Left kidney (tissue), 1 donor: ENCODE measurements at regions not wholly inside any gene's neighbourhood (a gene's known extent, or its start where the extent isn't known, plus 50 kb on each side); places are given as distances from the start of the nearest gene placed in this dataset.

Experiments used
- DNase-seq: peaks from one replicate; pipeline ENCODE4 v3.0.0-alpha.2; 2013

DNA sequence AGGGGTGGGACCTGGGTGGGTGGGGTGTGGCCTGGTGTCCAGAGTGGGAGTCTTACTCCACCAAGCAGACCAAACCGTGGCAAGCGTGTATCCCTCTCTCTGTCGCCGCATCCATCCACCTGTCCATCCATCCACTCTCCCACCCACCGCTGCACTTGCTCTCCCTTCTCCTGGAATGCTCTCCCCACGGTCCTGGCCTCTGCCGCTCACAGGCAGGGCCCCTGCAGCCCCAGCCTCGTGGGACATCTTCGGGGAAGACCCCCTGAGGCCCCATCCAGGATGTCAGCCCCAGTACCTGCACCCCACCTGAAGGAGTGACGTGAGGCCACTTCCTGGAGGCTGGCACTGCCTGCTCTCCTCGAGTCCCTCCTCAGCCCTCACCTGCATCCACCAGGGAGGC, 189.5 kb upstream of the GSE1 start:
- DNase-seq, result no peak

DNA sequence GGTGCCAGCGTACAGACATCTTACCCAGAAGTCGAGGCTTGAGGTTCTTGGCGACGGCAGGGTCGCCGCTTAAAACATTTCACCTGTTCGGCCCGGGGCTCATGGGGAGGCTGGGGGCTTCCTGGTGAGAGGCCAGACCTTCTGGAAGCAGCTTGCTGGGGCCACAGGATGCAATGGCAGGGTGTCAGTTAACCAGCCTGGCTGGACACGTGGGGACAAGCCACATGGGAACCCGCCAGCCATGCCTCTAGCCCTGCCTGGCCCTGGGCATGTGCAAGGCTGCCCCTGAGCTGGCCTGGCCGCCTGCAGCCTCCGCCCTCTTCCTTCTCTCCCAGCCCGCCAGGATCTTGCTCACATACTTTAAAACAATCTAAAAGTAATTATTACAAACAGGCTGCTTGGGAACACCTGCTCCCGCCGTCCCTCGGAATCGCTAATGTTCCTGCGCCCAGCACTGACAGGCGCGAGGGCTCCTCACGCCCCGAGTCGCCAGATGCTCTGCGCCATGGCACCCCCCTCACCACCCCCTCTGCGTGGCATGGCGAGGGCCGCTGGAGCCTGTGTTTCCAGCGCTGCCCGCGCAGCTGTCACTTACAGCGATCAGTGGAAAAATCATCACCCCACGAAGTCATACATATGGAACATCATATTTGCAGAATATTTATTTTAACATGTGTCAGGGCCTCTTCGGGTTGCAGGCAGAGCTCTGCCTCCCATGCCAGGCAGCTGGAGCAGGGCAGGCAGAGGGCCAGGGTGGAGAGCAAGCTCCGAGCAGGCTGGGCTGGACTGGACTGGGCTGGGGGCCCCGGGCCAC, 188.7 kb upstream of the GSE1 start:
- no peak for DNase-seq

DNA sequence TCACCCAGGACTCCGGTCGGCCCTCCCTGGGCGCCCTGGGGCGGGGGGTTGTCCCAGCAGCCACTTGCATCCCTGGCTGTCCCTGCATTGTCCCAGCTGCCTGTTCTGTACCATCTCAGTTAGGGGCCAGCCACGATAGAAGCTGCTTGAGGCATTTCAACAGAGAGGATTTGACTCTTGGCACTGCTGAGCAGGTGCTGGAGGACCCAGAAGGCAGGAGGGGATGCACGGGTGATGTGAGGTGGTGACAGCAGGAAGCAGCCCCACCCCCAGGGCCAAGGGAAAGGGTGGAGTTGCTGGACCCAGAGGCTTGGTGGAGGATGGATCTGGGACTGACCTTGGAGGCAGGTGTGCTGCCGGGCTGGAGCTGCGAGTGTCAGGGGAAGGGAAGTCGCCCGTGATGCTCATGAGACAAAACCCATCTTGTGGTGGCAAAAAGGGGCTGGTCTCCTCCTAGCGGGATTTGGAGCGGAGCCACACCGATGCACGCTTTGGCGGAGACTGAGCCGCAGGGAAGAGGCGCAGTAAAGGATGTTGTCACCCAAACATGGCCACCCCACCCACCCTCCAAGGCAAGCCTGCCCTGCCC, 188.0 kb upstream of the GSE1 start:
- no peak for DNase-seq

DNA sequence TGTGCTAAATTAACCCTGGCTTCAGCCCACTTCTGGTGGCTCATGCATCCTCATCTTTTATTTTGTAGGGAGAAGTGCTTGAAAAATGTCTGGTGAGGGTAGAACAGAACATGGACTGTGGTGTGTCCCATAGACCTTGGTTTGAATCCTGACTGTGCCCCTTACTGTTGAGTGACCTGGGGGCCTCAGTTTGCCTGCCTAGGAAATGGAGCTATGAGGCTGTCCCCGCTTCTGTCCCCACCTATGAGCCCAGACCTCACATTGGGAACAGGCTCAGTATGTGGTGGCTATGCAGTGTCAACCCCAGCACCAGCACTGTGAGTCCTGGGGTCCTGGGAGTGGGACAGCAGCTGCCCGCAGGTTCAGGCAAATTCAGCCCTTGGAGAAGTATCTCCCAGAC, 186.3 kb upstream of the GSE1 start:
- no peak for DNase-seq

DNA sequence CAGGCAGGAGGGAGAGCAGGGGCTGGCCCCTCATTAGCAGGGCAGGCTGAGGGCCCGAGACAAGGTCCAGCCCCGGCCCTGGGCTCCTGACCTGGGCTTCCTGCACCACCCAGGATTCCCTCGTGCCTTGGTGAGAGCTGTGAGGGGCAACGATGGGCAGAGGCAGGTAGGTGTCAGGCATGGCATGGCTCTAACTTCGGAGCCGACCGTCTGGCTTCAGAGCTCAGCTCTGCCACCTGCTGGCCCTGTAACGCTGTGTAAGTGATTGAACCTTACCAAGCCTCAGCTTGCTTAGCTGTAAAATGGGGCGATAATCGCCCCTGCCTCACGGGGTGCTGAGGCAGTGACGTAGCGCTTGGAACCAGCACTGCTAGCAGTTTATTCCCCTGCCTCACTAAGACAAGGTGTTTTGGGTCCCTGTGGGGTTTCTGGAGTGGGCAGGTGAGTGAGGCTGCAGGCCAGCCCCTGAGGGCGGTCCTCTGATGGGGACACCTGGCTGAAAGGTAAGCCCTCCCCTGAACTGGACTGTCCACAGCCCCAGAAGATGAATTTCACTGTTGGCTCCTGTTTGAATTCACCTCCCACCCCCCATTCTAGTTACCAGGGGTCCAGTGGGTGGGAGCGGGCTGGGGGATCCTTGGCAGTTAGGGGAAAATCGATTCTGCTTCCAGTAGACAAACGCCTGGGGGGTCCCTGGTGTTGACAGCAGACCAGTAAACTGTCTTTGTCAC, 184.8 kb upstream of the GSE1 start:
- no peak for DNase-seq

DNA sequence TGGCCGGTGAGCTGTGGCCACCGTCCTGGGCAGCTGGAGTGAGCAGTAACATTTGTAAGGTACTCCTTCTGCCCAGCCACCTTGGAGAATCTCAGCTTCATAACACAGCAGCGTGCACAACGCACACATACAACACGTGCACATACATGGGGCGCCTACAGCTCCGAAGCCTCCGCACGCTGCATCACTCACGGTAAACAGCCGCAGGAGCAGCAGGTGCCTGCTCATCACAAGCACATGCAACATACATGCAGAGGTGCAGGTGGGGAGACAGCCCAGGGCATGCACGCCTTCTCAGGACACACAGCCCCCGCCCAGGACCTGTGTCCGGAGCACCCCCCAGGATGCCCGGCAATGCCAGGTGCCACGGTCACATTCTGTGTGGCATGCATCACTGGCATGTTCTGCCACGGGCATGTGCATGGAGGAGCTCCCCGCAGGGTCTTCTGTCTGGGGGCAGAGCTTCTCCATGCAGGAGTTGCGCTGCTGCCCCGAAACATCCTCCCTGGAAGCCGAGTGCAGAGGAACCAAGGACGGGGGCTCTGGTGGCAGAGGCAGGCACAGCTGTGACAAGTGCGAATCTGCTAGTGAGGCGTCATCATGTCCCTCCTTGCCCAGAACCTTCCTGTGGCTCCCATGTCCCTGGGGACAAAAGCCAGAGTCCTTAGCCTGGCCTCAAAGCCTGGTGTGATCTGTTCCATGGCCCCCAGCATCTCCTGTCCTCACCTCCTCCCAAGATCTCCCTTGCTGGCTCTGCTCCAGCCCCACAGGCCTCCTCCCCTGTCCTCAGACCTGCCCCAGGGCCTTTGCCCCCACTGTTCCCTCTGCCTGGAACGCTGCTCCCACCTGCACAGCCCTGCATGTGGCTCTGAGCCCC, 184.0 kb upstream of the GSE1 start:
- DNase-seq, result no peak

DNA sequence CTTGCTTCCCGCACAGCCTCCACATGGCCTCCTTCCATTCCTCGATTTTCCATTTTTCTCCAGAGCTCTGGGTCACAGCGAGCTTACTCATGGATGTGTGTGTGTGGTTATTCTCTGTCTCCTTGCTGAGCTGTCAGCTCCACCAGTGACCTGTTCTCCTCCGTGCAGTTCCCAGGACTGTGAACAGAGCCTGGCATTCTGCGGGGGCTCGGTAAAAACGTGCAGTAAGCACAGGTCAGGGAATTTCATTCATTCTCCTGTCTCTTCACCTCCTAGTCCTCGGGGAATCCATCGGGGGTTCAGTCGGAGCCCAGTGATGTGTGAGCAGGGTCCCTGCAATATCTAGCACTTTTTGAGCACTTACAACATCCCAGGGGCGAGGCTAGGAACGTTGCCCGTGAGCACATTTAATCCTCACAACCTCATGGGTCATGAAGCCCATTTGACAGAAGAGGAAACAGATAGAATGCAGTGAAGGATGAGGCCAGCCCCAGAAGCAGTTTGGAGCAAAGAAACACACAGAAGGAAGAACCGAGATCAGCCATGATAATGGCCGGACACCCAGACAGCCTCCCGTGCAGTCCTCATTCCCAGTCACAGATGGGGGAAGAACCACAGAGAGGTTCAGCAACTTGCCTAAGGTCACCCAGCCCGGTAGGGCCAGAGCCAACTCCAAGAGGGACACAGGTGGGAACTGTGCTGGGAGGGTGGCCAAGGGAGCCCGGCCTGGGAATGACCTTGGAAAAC, 183.2 kb upstream of the GSE1 start:
- no peak for DNase-seq

DNA sequence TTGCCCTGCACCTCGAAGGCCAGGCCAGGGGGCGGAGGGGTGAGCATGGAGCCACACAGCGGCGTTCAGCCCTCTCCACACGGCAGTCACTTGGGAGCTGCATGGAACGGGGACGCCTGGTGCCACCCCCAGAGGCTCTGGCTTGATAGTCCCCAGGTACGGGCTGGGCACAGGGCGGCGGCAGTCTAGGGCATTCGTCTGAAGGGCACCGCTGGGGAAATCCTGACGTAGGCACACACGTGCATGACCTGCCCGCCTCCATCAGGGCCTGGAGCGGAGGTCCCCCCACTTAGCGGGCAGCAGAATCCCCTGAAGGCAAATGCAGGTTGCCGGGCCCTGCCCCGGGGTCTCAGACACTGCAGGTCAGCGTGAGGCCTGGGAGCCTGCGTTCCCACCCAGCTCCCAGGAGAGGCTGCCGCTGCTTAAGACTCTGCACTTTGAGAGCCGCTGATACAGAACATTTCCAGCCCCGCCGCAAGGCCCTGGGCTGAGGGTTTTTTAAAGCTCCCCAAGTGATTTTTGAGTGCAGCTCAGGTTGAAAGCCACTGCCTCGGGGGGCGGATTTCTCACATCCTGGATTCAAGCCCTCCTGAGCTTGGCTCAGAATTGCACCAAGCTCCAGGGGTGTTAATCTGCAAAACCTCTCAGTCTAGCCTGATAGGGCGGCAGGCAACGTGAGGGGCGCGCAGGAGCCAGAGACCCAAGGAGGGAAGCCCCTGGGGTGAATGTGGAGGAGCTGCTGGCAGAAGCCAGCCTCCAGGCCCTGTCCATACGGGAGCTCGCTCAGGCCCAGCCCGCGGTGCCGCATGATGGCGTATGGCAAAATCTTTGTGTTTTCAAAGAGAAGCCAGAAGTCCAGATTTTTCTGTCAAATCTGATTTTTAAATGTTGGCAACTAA, 182.3 kb upstream of the GSE1 start:
- DNase-seq, result no peak

DNA sequence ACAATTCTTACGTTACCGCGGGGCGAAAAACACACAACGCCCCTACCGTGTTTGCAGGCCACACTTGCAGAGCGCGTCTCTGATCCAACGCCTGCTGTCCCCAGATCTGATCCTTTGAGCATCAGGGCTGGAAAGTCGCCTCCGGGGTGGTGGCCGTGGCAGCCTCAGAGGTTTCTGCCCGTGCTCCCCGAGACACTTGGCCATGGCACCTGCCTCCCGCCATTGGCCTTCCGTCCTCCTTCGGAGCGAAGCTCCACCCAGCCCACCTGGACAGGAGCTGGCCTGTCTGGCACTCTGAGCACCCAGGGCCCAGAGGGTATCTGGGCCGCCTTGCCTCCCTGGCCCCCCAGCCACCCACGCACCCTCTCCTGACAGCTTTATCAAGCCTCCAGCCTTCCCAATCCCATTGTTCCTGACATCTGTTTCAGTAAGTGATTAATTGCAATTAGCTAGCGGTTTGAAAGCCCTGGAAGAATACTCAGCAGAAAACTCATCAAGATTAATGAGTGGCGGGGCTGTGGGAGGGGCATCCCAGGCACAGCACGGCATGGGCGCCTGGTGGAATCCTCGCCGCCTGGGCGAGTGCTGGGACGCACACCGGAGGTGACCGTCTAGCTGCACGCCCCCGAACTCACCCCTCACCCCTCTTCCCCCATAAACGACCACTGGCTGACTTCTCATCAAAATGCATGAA, 181.5 kb upstream of the GSE1 start:
- DNase-seq, result no peak

DNA sequence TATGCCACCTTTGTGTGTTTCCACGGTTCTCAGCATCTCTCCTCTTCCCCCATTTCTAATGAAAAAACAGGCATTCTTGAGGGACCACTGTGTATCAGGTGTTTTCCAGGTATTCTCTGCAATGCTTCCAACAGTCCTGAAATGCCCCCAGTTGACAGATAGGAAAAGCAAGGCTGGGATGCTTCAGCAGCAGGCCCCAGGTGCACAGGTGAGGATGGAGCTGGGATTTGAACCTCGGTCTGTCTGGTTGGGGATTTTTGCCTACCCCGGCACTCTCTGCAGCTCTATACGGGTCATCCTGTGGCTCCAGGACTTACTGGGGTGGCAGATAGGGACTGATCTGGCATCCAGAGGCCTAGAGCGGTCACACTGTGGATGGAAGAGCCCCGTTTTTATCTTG, 180.5 kb upstream of the GSE1 start:
- no peak for DNase-seq

DNA sequence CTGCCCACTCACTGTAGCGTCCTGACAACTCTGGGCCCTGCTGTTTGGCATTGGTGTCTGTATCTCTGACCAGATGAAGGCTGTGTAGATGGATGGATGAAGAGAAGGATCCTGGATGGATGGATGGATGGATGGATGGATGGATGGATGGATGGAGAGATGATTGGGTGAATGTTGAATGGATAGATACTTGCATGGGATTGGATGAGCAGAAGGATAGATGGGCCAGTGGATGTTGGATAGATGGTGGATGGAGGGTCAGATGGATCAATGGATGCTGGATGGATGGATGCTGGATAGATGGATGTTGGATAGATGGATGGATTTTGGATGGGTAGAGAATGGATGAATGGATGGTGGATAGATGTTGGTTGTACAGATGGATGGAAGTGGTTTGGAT, 179.6 kb upstream of the GSE1 start:
- DNase-seq, result no peak

DNA sequence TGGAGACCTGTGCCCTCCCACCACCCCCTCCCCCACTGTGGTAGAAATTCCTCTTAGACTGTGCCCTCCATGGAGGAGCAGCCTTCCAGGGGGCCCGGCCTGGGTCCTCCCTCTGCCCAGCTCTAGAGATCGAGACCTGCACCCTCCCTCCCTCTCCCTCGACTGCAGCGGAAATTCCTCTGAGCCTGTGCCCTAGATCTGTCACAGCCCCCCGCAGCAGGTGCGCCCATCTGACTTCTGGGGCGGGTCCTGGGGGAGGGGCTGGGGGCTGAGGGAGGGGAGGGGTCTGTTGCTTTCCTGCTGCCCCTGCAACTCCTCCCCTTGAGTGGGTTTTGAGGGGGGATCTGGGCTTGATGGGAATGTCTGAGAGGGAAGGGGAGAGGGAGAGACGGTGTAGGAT, 177.8 kb upstream of the GSE1 start:
- DNase-seq, result no peak

DNA sequence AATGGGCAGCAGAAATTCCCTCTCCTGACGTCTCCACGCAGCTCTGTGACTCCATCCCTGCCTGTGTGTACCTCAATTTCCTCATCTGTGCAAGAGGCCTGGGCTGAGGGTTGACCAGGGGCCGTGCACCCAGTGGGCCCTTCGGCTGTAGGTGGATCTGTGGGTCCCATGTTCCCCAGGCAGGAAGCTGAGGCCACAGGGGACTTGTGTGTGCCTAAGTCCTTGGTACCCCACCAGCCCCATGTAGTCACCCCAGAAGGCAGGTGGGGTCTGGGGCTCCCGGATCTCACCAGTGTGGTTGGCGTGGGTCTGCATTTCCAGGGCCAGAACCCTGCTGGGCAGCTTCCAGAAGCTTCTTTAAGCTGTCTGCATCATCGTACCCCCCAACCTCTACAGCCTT, 177.4 kb upstream of the GSE1 start:
- no peak for DNase-seq

DNA sequence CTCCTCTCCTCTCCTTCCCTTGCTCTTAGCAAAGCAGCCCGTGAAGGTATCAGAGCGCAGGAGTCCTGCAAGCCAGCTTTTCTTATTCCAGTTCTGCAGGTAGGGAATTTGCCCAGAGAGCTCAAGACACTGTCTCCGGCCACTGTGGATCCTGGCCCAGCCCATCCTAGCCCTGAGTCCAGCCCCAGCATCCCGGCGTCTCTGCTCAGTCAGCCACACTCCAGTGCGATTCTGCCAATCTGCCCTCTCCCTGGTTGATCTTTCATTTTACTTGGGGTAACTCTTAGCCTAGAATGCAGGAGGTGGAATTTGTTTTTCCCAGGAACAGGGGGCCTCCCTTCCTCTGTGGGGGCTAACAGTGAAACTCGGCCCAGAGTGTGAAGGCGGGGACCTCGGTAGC, 176.9 kb upstream of the GSE1 start:
- DNase-seq, result no peak

DNA sequence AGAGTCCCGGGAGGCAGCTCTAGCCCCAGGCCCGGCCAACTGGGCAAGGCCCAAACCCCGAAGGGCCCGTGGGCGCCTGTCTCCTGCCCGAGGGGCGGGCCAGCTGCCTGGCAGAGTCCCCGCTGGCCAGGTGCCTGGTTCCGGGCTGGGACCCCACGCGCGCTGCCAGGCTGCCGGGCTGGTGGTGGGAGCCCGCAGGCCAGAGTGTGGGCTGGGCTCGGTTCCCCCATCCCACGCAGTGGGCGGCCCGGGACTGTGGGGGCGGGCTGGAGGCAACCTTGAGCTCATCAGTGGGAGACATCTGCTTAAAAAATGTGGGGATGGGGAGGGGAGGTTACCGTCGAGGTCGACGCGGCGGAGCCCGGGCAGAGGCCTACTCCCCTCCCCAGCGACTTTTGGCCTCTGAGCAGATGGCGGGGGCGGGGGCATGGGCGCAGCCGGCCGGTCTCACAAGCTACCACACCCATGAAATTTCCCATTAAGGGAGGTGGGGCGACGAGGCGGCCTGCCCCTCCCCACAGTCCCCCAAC, 176.4 kb upstream of the GSE1 start:
- no peak for DNase-seq

DNA sequence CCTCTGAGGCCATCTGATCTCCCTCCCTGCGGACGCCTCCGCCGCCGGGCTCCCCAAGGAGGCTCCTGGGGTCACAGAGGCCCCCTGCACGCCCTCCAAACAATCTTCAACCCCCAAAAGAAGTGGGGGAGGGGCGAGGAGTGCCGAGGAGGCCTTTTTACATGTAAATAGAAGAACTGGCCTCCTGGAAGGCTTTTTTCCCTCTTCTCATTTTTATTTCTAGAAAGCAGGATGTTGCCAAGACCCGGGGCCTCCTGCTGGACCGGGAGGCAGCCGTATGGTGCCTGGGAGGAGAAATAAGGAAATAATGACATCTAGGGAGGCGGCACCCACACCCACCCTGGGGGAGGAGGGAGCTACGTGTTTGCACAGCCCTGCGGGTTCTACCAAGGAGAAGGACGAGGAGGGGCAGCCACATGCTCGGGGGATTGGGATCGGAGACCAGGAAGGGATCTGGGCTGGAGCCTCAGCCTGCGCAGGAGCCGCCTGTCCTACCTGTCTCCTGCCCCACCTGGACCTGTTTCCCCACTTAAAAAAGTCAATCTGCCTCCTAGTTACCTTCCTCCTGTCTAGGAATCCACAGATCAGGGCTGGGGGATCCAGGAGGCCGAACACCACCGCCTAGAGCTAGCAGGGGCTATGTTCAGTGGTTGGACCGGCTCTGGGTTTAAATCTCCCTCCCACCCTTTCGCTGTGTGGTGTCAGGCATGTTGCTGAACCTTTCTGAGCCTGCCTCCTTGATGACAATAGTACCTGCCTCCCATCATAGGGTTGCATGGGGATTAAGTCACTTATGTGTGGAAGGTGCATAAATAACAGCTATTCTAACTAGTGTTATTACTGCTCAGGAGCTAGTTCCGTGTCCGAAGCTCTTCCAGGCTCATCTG, 175.7 kb upstream of the GSE1 start:
- DNase-seq, result no peak

DNA sequence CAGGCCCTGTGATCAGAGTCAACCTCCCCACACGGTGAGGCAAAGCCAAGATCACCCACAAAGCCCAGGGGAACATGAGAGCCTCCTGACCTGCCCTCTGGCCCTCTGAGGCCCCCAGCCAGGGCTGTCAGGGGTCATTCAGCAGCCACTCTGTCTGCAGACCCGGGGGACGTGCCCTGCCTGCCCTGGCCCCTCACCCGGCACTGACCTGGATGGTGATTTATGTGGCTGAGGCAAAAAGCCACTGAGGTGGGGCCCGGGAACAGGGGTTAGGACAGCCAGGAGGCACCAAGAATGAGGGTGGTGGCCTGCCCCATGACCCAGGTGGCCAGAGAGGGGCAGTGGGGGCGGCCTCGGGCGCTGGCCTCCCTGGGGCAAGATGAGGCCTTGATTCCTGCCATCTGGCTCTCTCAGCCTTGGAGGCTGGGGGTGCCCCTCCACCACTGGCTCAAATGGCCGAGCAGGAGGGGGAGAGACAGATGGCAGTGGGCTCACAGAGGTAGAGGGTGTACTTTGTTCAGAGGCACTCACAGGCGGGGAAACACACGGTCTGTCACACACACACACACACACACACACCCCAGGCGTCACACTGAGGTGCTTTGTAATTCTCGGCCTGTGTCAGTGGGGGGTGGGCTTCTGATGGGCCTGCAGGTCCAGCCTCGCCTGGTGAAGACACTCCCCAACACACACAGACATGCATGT, 174.0 kb upstream of the GSE1 start:
- no peak for DNase-seq

DNA sequence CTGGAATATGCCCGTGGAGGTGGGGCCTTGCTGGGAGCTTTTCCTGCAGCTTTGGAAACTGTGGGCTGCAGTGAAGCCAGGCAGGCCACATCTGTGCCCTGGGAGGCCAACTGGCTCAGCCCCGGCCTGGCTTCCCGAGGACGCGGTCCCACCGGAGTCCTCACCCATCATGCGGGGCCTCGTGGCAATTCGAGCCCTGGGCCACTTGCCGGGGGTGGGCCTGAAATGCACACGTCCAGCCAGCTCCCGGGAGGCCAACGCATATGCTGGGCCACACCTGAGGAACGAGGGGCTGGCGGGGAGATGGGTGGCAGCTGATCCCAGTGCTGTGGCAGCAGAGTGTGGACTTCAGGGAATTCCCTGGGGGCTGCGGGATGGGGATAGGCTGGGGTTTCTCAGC, 172.4 kb upstream of the GSE1 start:
- no peak for DNase-seq
